Hepatic stellate cell (primary cell): ENCODE measurements at regions not wholly inside any gene's neighbourhood (a gene's known extent, or its start where the extent isn't known, plus 50 kb on each side); places are given as distances from the start of the nearest gene placed in this dataset.
A peak's percentile ranks its signal among the peaks of the same experiment; 100 is the strongest.

Source experiments
- DNase-seq: peaks from one replicate; pipeline ENCODE4 v3.0.0; 2011; ENCODE audit warnings: low spot score

DNA sequence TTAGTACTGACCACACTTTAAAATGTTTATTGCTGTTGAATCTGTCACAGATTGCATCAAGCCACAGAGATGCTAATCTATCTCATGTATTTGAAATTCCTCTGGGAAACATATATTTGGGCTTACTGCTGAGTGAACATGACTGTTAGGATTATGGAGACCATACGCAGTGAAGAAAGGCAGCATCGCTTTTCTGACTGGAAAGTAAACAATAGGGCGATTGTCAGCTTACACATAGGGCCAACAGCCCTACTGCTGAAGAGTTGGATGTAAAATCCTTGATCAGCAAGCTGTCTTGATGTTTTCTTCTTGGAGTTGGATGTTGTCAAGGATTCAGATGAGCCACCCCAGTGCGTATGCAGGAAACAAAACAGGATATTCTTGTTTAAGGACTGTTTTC, 368.7 kb upstream of the ADGRL2 start:
- no peak for DNase-seq

DNA sequence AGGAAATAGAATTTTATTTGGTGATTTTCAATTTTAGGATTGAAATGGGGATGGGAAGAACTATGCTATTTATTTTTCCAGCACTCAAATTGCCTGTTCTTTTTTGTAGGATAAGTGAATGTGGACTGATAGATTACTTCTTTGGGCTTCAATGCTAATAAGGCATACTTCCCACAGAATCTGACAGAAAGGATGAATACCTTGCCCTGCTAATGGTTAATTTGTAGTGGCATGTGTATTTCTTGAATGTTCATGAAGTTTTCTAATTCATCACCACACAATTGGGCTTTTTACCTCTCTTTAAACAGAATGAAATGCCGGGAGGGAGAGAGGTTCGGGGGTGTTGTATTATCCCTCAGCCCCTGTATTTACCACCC, 369.1 kb upstream of the ADGRL2 start:
- no peak for DNase-seq

DNA sequence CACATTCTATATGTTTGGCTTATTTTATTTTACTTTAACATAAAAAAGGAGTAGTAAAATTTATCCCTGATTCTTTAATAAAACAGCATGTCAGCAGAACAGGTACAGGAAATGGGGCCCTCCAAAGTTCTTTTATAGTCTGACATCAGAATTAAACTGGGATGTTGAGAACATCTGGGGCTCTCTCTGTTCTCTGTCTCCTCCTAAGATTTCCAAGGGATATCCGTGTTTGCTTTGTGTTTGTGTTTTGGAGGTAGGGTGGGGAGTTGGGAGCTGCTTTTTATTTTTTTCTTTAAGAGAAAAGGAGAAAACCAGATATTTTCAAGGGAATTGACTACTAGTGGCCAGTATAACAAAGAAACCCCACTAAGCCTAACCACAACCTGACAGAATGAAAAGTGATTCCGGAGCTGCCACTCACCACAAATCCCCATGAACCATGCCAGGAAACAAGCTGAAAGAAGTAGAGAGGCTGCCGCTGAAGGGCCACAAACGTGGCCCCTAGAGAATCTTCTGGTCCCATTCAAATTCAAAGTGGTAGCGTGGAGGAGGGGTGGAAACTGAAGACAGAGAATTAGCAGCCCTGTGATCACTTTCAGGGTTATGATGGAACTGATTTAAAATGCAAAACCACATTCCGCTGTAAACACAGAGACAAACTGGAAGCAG, 369.6 kb upstream of the ADGRL2 start:
- no peak for DNase-seq

DNA sequence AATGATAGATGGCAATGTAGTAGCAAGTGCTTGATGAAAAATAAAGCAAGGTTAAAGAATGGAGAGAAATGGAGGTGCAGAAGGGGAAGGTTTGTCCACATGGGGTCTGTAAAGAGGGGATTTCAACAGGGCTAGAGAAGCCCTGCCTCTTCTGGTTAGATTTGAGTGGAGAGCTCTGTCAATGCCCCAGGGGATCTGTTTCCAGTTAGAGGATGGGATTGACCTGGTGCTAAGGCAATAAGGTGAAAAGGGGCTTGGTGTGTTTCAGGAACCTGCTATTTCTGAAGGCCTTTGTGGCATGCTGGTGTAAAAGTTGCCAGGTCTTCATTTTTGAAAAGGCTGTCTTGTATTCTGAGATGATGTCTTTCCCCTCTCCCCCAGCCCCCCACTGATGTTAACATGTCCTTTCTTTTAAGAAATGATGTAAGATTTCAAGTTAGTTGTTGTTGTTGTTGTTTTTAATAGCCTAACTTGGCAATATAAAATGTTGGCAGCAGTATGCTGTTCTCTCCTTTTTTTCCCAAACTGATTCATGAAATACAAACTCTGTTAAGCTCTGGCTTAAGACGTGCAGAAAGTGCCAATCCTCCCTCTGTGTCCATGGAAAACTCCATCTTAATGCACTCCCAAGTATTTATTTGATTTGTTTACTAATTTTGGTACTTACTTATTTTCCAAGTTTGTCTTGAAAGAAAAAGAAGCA, 370.3 kb upstream of the ADGRL2 start:
- DNase-seq: no peak

DNA sequence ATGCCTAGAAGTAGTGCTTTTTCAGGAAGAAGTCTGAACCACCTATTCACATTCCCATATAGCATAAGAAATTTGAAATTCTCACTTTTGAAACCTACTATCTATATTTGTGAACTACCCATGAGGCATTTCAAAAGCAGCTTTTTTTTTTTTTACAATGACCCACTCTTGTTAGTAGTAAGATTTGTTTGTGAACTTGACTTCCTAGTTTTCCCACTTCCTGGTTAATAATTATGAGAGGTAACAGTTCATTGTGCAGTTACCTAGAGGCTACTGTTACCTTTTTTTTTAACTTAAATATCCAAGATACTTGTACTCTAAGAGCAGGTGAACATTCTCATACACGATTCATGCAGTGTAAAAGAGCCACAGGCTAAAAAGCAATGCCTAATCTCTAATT, 371.7 kb upstream of the ADGRL2 start:
- no peak for DNase-seq

DNA sequence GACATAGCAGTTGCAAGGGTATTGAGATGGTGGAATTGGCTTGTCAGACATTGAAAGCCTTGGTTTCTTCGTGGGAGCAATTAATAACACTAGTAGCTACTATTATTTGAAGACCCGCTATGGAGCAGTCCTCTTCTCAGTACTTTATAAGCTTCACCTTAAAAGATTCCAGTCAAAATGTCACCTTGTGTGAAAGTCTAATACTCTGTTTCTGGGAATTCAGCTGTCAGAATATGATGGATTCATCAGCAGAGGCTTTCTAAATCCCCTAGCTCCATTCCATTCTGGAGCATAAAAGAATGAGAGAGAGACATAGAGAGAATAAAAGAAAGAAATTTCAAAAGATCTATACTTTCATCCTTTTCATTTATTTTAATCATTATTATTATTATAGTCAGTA, 375.9 kb upstream of the ADGRL2 start:
- DNase-seq: no peak

DNA sequence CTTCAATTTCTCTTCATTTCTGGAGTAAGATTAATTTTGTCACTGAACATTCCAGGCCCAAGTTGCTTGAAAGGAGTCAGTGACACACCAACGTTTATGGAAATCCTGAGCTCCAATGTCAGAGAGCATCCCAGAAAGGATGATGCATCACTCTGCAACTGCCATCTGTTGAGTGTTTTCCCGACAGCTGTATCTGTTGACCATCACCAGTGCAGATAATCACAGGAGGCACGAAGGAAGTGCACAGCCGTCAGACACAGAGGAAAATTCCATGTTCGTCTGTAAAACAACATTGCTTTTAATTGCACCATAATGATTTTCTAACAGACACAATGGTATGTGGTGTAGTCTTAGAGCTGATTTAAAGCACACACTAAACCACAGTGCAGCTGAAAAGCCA, 376.7 kb upstream of the ADGRL2 start:
- DNase-seq: peak; percentile 5

DNA sequence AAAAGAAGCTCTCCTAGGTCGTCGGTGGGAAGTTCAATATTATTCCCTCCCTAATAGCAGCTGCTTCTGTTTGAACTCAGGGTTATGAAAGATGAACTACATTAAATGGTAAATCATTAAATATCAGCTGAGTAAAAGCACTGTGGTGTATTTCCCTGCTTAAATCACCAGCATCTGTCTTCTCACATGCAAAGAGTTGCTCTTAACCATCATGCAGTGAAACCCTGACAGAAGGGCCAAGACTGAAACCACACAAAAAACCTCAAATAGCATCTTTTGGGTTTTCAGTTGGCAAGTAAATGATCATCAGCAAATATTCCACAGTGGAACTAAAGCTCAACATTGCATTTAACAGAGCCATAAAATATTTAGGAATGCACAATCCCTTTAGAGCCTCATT, 380.0 kb upstream of the ADGRL2 start:
- no peak for DNase-seq

DNA sequence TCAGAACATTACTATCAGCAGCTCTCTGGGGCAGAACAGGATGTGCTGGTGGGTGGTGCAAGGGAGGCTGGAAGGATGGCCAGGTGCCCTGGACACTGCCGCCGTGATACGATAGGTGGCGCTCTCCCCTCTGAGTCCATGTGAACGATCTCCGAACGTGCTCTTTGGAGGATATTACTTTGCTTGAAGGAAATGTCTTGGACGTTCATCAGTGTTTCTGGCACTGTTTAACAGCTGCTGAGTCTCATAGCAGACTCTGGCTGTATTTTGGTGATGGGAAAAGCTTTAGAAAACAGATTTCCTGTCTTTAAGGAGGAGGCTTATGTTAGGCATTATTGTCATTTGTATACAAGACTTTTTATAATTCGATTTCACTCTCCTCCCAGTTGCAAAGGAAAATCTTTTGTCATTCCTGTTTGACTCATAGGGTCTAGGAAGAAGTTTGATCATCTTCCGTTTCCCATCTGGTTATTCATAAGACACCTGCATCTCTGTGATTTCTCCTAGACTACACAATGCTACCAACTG, 386.2 kb upstream of the ADGRL2 start:
- peak; percentile 16 for DNase-seq

DNA sequence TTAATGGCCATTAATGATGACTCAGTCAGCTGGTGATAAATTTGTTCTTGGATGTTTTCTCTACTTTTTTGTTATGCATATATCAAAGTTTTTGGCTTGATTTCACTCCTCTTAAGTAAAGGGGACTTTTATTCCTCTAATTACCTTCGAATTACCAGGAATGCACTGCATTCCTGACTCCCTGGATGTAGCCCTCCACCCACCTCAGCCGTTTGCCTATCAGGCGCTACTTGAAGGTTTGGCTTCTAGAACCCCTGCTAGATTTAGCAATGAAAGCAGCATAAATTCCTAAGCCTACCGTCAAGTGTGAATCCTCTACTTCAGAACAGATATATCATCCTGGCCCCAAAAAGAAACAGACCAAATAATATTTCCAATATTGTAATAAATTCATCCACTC, 387.8 kb upstream of the ADGRL2 start:
- no peak for DNase-seq

DNA sequence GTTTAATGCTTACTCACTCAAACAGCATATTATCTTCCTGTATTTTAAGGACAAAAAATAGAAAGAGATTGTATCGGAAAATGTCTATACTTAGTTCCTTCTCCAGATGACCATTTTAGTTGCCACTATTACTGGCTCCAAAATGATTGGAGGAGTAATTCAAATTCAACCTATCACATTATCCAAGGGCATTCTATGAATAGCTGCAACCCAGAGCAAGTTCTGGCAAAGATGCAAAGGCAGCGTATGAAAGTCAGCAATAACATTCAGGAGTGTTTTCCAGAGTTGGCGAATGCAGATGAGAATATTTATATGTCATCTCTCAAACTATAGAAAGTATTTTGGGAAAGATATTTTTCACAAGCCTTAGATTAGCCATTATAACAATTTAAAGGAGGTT, 389.8 kb upstream of the ADGRL2 start:
- no peak for DNase-seq

DNA sequence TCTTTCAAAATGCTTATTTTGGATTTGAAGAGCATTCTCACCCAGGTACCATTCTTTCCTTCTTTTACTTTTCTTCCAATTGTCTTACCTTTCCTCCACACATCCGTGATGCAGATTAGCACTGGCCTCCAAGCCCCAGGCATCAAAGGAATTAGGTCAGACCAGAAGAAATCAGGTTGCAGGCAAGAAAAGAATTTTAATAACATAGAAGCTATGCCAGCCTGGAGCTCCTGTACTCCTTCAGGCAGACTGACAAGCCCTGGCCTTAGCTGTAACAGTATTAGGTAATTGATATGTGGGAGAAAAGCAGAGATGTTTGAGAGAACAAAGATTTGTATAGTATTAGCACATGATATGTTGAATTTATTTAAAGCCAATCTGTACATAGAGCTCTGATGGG, 390.4 kb upstream of the ADGRL2 start:
- DNase-seq: no peak

DNA sequence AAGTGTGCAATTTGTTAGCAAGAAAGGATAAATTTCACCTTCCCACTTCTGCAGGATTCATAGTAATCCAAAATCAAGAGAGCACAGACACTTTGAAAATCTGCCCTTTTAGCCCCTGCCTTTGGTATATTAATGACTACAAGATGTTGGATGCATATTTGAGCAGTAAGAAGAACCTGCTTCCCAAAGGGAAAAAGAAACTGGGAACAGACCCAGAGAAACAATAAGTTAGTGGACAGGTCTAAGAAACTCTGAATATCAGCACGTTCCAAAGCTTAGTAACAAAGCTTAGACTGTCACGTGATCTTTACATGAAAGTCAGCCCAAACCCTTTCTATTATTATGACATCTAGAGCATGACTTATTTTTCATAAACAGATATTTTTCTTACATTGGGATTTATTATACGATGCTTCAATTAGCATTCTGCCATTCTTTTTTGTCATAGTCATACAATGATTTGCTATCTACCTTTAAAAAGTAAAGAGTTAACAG, 390.9 kb upstream of the ADGRL2 start:
- no peak for DNase-seq

DNA sequence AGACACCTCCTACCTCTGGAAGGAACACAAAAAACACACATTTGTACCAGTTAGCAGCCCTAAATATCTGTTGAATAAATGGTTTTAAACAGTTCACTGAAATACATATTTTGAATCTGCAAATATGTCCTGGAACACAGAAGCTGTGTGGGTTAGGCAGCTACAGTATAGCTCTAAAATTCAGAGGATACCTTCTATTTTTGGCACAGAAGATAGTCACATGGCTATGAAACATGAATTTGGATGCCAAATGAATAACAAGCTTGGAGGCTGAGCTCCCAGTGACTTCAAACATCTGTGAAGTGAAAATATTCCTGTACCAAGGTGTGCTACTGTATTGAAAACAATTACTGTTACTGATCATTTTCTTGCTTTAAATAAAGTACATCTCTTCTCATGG, 391.5 kb upstream of the ADGRL2 start:
- DNase-seq: no peak

DNA sequence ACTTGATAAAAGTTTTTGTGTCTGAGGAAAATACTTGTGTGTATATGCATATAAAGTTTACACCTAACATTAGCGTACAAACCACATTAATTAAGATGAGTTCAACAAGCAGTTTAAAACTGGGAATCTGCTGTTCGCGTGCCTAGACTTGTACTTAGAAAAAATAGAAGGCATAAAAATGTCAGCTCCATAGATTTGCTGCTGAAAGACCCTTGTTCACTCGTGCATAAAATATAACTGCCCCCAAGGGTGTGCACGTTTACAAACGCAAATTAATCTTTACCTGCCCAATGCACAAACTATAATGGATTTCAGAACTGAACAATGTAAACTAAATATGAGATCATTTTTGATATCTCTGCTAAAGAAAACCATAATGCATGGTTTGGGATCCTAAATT, 392.3 kb upstream of the ADGRL2 start:
- no peak for DNase-seq

DNA sequence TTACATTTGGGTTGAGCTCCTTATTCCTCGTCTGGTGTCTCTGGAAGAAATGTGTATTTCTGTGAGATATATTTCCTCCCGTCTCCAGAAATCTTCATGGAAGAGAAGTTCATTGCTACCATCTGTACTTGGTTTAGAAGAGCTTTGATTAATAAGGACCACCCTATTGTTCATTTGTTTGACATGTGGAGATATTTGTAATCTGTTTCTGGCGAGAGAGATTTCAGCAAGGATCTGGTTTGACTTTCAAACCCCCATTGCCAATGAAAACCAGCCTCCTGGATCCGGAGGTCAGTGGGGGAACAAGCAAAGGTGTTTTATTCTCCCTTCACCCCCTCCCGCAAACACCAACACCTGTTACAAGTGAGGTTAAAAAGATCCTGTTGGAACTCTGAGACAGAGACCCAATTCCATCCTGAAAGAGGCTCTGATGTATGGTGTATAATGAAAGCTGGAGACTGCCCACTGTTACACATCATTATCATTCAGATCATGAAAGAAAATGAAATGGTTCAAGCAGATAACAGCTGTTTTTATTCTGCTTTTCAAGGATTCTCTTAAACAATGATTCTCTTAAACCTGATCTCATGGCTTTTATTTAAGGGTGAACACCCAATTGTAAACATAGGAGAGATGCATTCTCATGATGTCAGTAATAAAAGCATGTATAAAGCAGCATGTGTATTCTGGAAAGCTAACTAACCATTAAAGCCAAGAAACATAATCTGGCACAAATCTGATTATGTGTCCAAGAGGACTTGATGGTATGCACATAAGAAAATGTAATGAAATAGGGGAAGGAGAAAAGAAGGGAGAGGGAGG, 393.5 kb upstream of the ADGRL2 start:
- no peak for DNase-seq

DNA sequence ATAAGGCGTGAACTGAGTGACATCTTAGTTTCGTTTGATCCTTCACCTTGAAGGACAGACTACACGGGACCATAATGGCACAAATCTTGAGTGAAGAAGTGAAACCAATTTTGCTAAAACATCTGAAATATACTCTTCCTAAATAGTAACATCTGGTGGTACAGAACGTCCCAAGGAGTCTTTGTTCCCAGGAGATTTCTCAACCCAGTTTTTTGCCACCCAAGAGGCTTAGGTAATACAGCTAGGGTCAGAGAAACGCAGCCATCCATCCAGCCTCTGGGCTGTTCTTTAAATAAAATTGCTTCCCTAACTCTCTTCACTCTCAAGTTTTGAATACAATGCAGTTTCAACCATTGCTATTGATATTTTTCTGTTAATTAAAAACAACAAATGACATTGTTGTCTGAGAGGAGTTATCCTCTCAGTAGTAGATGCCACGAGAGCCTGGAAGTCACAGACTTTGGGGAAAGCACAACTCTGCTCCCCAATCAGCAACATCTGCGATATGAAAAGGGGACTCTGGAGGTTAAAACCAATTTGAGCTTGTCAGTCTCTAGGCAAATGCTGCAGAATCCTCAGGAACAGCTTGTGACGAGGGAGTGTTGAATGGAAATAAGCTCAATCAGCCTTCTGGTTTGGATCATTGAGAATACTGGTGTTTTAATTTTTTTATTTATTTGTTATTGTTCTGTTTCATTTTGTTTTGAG, 394.3 kb upstream of the ADGRL2 start:
- DNase-seq: no peak

DNA sequence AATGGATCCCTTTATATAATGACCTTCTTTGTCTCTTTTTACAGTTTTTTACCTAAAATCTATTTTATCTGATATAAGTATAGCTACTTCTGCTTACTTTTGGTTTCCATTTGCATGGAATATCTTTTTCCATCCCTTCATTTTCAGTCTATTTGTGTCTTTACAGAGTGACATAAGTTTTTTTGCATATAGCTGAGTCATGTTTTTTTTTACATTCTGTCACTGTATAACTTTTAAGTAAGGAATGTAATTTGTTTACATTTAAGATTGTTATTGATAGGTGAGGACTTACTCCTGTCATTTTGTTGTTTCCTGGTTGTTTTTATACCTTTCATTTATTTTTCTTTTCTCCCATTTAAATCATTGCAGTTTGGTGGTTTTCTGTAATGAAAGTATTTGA, 402.7 kb upstream of the ADGRL2 start:
- no peak for DNase-seq

DNA sequence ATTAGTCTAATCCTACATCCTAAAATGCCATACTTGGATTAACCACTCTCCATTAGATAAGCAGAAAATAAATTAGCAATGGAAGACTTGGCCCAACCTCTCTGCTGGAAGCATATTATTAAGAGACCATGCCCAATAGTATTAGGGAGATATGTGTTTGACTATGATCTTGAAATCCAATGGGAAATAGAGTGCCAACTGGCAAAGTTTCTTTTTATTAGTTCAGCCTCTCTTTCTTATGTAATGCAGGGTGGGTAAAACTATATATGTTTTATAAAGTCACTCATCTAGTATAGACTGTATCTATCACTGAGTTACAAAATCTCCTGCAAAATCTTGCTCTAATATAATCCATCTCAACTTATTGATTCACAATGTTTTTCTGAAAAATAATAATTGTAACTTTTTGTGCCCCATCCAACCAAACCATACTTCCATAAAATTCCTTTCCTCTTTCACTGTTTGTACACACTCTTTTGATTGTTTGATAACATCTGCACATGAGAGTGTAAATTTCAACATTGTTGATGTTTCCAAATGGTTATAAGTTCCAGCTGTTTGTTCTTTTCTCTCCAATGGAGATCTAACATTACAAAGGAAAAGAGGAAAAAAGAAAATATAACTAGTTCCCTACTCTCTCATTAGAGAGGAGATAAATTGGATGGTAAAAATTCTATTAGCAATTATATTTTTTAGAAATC, 408.1 kb upstream of the ADGRL2 start:
- DNase-seq: no peak

DNA sequence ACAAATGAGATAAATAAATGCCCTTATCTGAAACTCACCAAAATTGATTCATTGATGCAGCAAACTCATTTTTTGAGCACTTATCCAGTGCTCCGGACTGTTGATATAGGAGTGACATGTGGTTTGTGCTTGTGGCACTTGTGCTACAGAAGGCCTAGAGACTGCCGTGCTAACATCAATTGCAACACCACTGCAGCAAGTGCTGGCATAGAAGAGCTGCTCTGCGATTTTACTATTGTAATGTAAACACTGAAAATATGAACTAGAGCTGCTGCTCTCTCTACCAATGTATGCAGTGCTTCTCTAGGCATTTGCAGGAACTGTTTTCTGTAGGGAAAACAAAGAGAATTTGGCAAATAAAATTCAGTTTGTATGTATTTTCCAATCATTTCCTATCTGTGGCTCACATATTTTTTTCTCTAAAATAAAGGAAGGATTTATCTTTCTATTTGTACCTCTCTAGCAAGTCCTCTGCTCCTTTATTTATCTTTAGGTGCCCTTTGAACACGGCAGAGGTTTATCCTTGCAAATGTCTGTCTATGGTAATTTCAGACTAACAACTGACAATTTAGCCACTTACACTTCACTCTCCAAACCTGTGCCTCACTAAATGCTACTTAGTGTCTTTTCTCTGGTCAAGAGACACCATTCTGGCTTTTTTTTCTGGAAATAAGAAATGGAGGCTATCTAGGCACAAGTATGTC, 409.5 kb upstream of the ADGRL2 start:
- no peak for DNase-seq

DNA sequence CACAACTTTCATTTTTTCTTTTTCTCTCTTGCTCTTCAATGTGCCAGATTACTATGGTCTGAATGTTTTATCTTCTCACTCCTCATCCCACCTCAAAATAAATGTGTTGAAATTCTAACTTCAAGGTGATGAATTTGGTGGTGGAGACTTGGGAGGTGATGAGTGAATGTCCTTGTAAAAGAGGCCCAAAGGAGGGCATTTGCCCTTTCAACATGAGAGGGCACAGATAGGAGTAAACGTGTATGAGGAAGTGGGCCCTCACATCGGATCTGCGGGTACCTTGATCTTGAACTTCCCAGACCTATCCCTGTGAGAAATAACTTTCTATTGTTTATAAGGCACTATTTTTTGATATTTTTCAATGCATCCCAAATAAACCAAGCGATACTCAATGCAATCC, 412.3 kb upstream of the ADGRL2 start:
- no peak for DNase-seq
